DMS153 treated with DMSO at 0.1 percent for 48 hours (cell line): ENCODE measurements at regions not wholly inside any gene's neighbourhood (a gene's known extent, or its start where the extent isn't known, plus 50 kb on each side); places are given as distances from the start of the nearest gene placed in this dataset.

Experiments used
- DNase-seq: peaks from one replicate; lab custom pipeline; 2025; ENCODE audit not compliant: unreplicated experiment; lab: John Stamatoyannopoulos, UW

- peak; percentile 65 for DNase-seq
Measured at GRCh38 chr13:111533900-111534683, 213.7 kb downstream of the TEX29 start.

- no peak for DNase-seq
Measured at GRCh38 chr13:111534751-111535522, 214.5 kb downstream of the TEX29 start.

- DNase-seq = no peak
Measured at GRCh38 chr13:111535523-111535811, 215.0 kb downstream of the TEX29 start.

- DNase-seq = no peak
Measured at GRCh38 chr13:111536075-111536642, 215.7 kb downstream of the TEX29 start.

- DNase-seq = no peak
Measured at GRCh38 chr13:111537115-111537728, 216.8 kb downstream of the TEX29 start.

GRCh38 chr13:111537843-111538499, 217.5 kb downstream of the TEX29 start:
- DNase-seq = no peak

GRCh38 chr13:111539252-111539651, 218.8 kb downstream of the TEX29 start:
- no peak for DNase-seq

GRCh38 chr13:111539791-111540446, 219.5 kb downstream of the TEX29 start:
- DNase-seq = no peak

GRCh38 chr13:111540486-111540885, 220.0 kb downstream of the TEX29 start:
- no peak for DNase-seq

- DNase-seq = no peak
Measured at GRCh38 chr13:111541345-111541744, 220.9 kb downstream of the TEX29 start.

- no peak for DNase-seq
Measured at GRCh38 chr13:111541752-111542529, 221.5 kb downstream of the TEX29 start.

- DNase-seq = no peak
Measured at GRCh38 chr13:111542530-111543341, 222.3 kb downstream of the TEX29 start.

- DNase-seq = no peak
Measured at GRCh38 chr13:111546921-111547675, 226.7 kb downstream of the TEX29 start.

- no peak for DNase-seq
Measured at GRCh38 chr13:111547726-111548273, 227.4 kb downstream of the TEX29 start.

GRCh38 chr13:111548301-111548700, 227.9 kb downstream of the TEX29 start:
- DNase-seq = no peak

- DNase-seq = no peak
Measured at GRCh38 chr13:111548805-111549204, 228.4 kb downstream of the TEX29 start.

- DNase-seq = no peak
Measured at GRCh38 chr13:111549464-111549863, 229.0 kb downstream of the TEX29 start.

GRCh38 chr13:111550062-111550461, 229.6 kb downstream of the TEX29 start:
- no peak for DNase-seq
